HEK293 (cell line): ENCODE measurements at regions not wholly inside any gene's neighbourhood (a gene's known extent, or its start where the extent isn't known, plus 50 kb on each side); places are given as distances from the start of the nearest gene placed in this dataset.

Experiments
- CTCF ChIA-PET: fragments of 350-600 bp; formaldehyde crosslinking; extraction: SDS; loops from one replicate; lab custom pipeline; 2021; ENCODE audit warnings: antibody characterized with exemption; lab: Yijun Ruan, JAX
- POLR2A ChIA-PET: fragments of 300-600 bp; formaldehyde crosslinking; extraction: SDS; loops from one replicate; lab custom pipeline; 2020; ENCODE audit warnings: antibody characterized with exemption, inconsistent platforms; lab: Yijun Ruan, JAX
- H3K27ac ChIP-seq: fragments of 200-500 bp; sonication (Bioruptor generic); 2 replicates; pipeline ENCODE4 v1.5.1; 2014; ENCODE audit warnings: low read depth, low read length, control low read depth, inconsistent platforms; ENCODE audit errors: extremely low read depth
- H3K36me3 ChIP-seq, 2 experiments: fragments of 200-500 bp in 1 of 2; sonication (Bioruptor generic) in 1 of 2; 1 replicate in 1 of 2; 2 replicates in 1 of 2; pipeline ENCODE4 v1.5.1; 2014 to 2017; ENCODE audit warnings: inconsistent platforms in 2 of 2, low read length in 2 of 2; ENCODE audit not compliant: control insufficient read depth in 2 of 2, insufficient read depth in 1 of 2
- H3K4me1 ChIP-seq: fragments of 200-500 bp; sonication (Bioruptor generic); 2 replicates; pipeline ENCODE4 v1.5.1; 2014; ENCODE audit warnings: mild to moderate bottlenecking, low read length, inconsistent platforms; ENCODE audit not compliant: control insufficient read depth, insufficient read depth
- H3K4me3 ChIP-seq: 2 replicates; pipeline ENCODE4 v1.5.1; 2011; ENCODE audit warnings: low read depth, mild to moderate bottlenecking, control low read depth, low read length, moderate library complexity
- H3K9me3 ChIP-seq: fragments of 200-500 bp; sonication (Bioruptor generic); 2 replicates; pipeline ENCODE4 v1.5.1; 2014; ENCODE audit warnings: low read depth, low read length, inconsistent platforms; ENCODE audit not compliant: control insufficient read depth, insufficient read depth
- HOXC10 ChIP-seq: sonication (generic); formaldehyde crosslinking; IDR thresholded peaks from 2 replicates; pipeline ENCODE4 v1.8.1; 2023; ENCODE audit warnings: mild to moderate bottlenecking, missing genetic modification reagents
- INSM2 ChIP-seq: fragments of 450-650 bp; formaldehyde crosslinking; IDR thresholded peaks from 2 replicates; pipeline ENCODE4 v1.5.1; 2016; ENCODE audit warnings: missing biosample characterization, missing genetic modification characterization
- KLF1 ChIP-seq: fragments of 450-650 bp; formaldehyde crosslinking; IDR thresholded peaks from 2 replicates; pipeline ENCODE4 v1.5.1; 2016; ENCODE audit warnings: missing biosample characterization, missing genetic modification characterization
- KLF17 ChIP-seq: fragments of 450-650 bp; formaldehyde crosslinking; IDR thresholded peaks from 2 replicates; pipeline ENCODE4 v1.5.1; 2016; ENCODE audit warnings: missing biosample characterization, missing genetic modification characterization
- PRDM10 ChIP-seq: fragments of 450-650 bp; formaldehyde crosslinking; IDR thresholded peaks from 2 replicates; pipeline ENCODE4 v1.5.1; 2016; ENCODE audit warnings: missing biosample characterization, missing genetic modification characterization
- PRDM2 ChIP-seq: fragments of 450-650 bp; formaldehyde crosslinking; IDR thresholded peaks from 2 replicates; pipeline ENCODE4 v1.5.1; 2016; ENCODE audit warnings: missing biosample characterization, missing genetic modification characterization, borderline replicate concordance
- SCRT2 ChIP-seq: fragments of 450-650 bp; formaldehyde crosslinking; IDR thresholded peaks from 2 replicates; pipeline ENCODE4 v1.5.1; 2016; ENCODE audit warnings: missing biosample characterization, missing genetic modification characterization
- ZBTB48 ChIP-seq: fragments of 450-650 bp; formaldehyde crosslinking; IDR thresholded peaks from 2 replicates; pipeline ENCODE4 v1.5.1; 2016; ENCODE audit warnings: missing biosample characterization, missing genetic modification characterization
- ZNF10 ChIP-seq: fragments of 450-650 bp; formaldehyde crosslinking; IDR thresholded peaks from 2 replicates; pipeline ENCODE4 v1.5.1; 2017; ENCODE audit warnings: missing biosample characterization, missing genetic modification characterization
- ZNF146 ChIP-seq: fragments of 450-650 bp; formaldehyde crosslinking; IDR thresholded peaks from 2 replicates; pipeline ENCODE4 v1.5.1; 2016; ENCODE audit warnings: missing biosample characterization, missing genetic modification characterization
- ZNF211 ChIP-seq: fragments of 450-650 bp; formaldehyde crosslinking; IDR thresholded peaks from 2 replicates; pipeline ENCODE4 v1.5.1; 2016; ENCODE audit warnings: low read depth, missing biosample characterization, missing genetic modification characterization
- ZNF266 ChIP-seq: fragments of 450-650 bp; formaldehyde crosslinking; IDR thresholded peaks from 2 replicates; pipeline ENCODE4 v1.5.1; 2016; ENCODE audit warnings: missing biosample characterization, missing genetic modification characterization, low read depth
- ZNF350 ChIP-seq: fragments of 450-650 bp; formaldehyde crosslinking; IDR thresholded peaks from 2 replicates; pipeline ENCODE4 v1.5.0; 2017; ENCODE audit warnings: missing biosample characterization, mild to moderate bottlenecking, missing genetic modification characterization
- ZNF423 ChIP-seq: fragments of 450-650 bp; formaldehyde crosslinking; IDR thresholded peaks from 2 replicates; pipeline ENCODE4 v1.5.1; 2016; ENCODE audit warnings: missing biosample characterization, missing genetic modification characterization
- ZNF510 ChIP-seq: fragments of 450-650 bp; formaldehyde crosslinking; IDR thresholded peaks from 2 replicates; pipeline ENCODE4 v1.5.1; 2018; ENCODE audit warnings: mild to moderate bottlenecking, missing genetic modification characterization, missing biosample characterization; ENCODE audit not compliant: insufficient replicate concordance
- ZNF518A ChIP-seq: fragments of 450-650 bp; formaldehyde crosslinking; conservative IDR thresholded peaks from 2 replicates; pipeline ENCODE4 v1.5.1; 2016; ENCODE audit warnings: low read depth, missing biosample characterization, missing genetic modification characterization
- ZNF585B ChIP-seq: fragments of 450-650 bp; formaldehyde crosslinking; IDR thresholded peaks from 2 replicates; pipeline ENCODE4 v1.5.1; 2016; ENCODE audit warnings: missing biosample characterization, missing genetic modification characterization
- ZNF596 ChIP-seq: fragments of 450-650 bp; IDR thresholded peaks from 2 replicates; pipeline ENCODE4 v1.5.0; 2018; ENCODE audit warnings: missing biosample characterization, mild to moderate bottlenecking, missing genetic modification characterization, moderate library complexity

GRCh38 chr10:59508296-59508695, 145.9 kb upstream of the FAM13C start:
- H3K4me3 ChIP-seq: no peak overlapping the region
- peak; percentile 87 for TF ChIP-seq KLF1 (tag by site-specific recombination)
- 0 out of 2 replicates have a peak, but pooled peaks have one; percentile 40 for TF ChIP-seq KLF17 (tag by site-specific recombination)
- TF ChIP-seq HOXC10 (CRISPR knock-in tag): no peak
- no peak for TF ChIP-seq ZNF350 (tag by site-specific recombination)
- peak; percentile 85 for TF ChIP-seq SCRT2
- TF ChIP-seq PRDM10: peak; percentile 71
- TF ChIP-seq, all 188 proteins: peak for 4
- no peaks in the 10 kb centered on the region for H3K4me1 ChIP-seq
- CTCF ChIA-PET: no interaction called here
- POLR2A ChIA-PET: no interaction called here
- no peaks in the 10 kb centered on the region for H3K36me3 ChIP-seq
- H3K9me3 ChIP-seq: no peaks in the 10 kb centered on the region
- H3K27ac ChIP-seq: no peak overlapping the region

- Histone ChIP-seq H3K36me3 (no peaks in the 10 kb centered on the region), H3K4me3 (no peak overlapping the region), H3K4me1 (no peaks in the 10 kb centered on the region), H3K27ac (no peak overlapping the region), H3K9me3 (no peaks in the 10 kb centered on the region)
- ChIA-PET CTCF (no interaction called here), POLR2A (no interaction called here)
- no peak for TF ChIP-seq ZNF146
- no peak for TF ChIP-seq ZNF518A (tag by site-specific recombination)
- no peak for TF ChIP-seq ZNF596 (tag by site-specific recombination)
- TF ChIP-seq ZNF510 (tag by site-specific recombination): no peak
- no peak for TF ChIP-seq INSM2 (tag by site-specific recombination)
- TF ChIP-seq ZNF10 (tag by site-specific recombination): no peak
- no peak for TF ChIP-seq ZNF423 (tag by site-specific recombination)
- no peak for TF ChIP-seq ZBTB48 (tag by site-specific recombination)
- no peak for TF ChIP-seq ZNF211 (tag by site-specific recombination)
- no peak for TF ChIP-seq ZNF266 (tag by site-specific recombination)
- TF ChIP-seq ZNF585B: no peak
- TF ChIP-seq PRDM2 (tag by site-specific recombination): no peak
Observed at GRCh38 chr10:59505926-59506325, 143.6 kb upstream of the FAM13C start.
